ENCODE measurements at regions not wholly inside any gene's neighbourhood (a gene's known extent, or its start where the extent isn't known, plus 50 kb on each side); places are given as distances from the start of the nearest gene placed in this dataset.

GRCh38 chr10:90313576-90314325 lies 544.1 kb downstream of the HTR7 start:
- DNase-seq (ENCODE audit: low read depth, low spot score), result no peak
- CTCF ChIA-PET, result no interaction called here
- intact Hi-C loops (cut with micrococcal nuclease; ENCODE audit: unreplicated experiment), result no loop called here

GRCh38 chr10:90314718-90315117 lies 543.1 kb downstream of the HTR7 start:
- TF ChIP-seq REST (IDR thresholded peaks at IDR 0.05; ENCODE audit: insufficient read depth in 1 of 2, low read depth in 2 of 2, low read length in 1 of 2) (no peak), CTCF (IDR thresholded peaks at IDR 0.05) (no peak), SIN3A (IDR thresholded peaks at IDR 0.05; ENCODE audit: borderline replicate concordance, insufficient read depth, low read depth, low read length) (no peak), TCF7L2 (IDR thresholded peaks at IDR 0.05; ENCODE audit: low read depth, low read length) (no peak), POLR2AphosphoS5 (IDR thresholded peaks at IDR 0.05; ENCODE audit: low read depth, low read length) (no peak)
- no peaks in the 10 kb centered on the region for H3K9me3 ChIP-seq (ENCODE audit: control insufficient read depth, insufficient read depth, low read depth, low read length)
- no peaks in the 10 kb centered on the region for H3K36me3 ChIP-seq (ENCODE audit: control insufficient read depth, insufficient read depth, low read length)
- peaks cover 5% of the 10 kb centered on the region; the same call in 1 of the 2 replicates for H3K4me1 ChIP-seq (ENCODE audit: control insufficient read depth, insufficient read depth, low read length)
- H3K4me3 ChIP-seq (ENCODE audit: low read depth in 2 of 2, low read length in 2 of 2), result no peak overlapping the region
- DNase-seq (ENCODE audit: low read depth, low spot score) (no peak), ATAC-seq (no peak)
- no peaks in the 10 kb centered on the region for H3K27me3 ChIP-seq (ENCODE audit: control insufficient read depth, insufficient read depth, low read length)
- ChIA-PET CTCF (no interaction called here), POLR2A (no interaction called here)
- intact Hi-C loops (cut with micrococcal nuclease; ENCODE audit: unreplicated experiment), result no loop called here
- H3K27ac ChIP-seq (ENCODE audit: low read length), result no peak overlapping the region
- in situ Hi-C loops (cut with HindIII; ENCODE audit: low pct_unique_long_range_greater_than_20kb, low sequenced_read_pairs), result no loop called here
- BruUV-seq (replicated peaks), result no TSS peak

More at GRCh38 chr10:90313576-90314325, 544.1 kb downstream of the HTR7 start:
- POLR2A ChIA-PET, result no interaction called here
- Histone ChIP-seq H3K9me3 (ENCODE audit: control insufficient read depth, insufficient read depth, low read depth, low read length) (no peaks in the 10 kb centered on the region), H3K36me3 (ENCODE audit: control insufficient read depth, insufficient read depth, low read length) (no peaks in the 10 kb centered on the region), H3K27ac (ENCODE audit: low read length) (no peak overlapping the region), H3K4me1 (ENCODE audit: control insufficient read depth, insufficient read depth, low read length) (no peaks in the 10 kb centered on the region), H3K4me3 (ENCODE audit: low read depth in 2 of 2, low read length in 2 of 2) (no peak overlapping the region), H3K27me3 (ENCODE audit: control insufficient read depth, insufficient read depth, low read length) (no peaks in the 10 kb centered on the region)
- ATAC-seq, result no peak
- TF ChIP-seq CTCF (IDR thresholded peaks at IDR 0.05) (no peak), REST (IDR thresholded peaks at IDR 0.05; ENCODE audit: insufficient read depth in 1 of 2, low read depth in 2 of 2, low read length in 1 of 2) (no peak), SIN3A (IDR thresholded peaks at IDR 0.05; ENCODE audit: borderline replicate concordance, insufficient read depth, low read depth, low read length) (no peak), POLR2AphosphoS5 (IDR thresholded peaks at IDR 0.05; ENCODE audit: low read depth, low read length) (no peak), TCF7L2 (IDR thresholded peaks at IDR 0.05; ENCODE audit: low read depth, low read length) (no peak)
- in situ Hi-C loops (cut with HindIII; ENCODE audit: low pct_unique_long_range_greater_than_20kb, low sequenced_read_pairs), result no loop called here
- no TSS peak for BruUV-seq (replicated peaks)

Measured in Panc1 (cell line).